Activated naive CD4-positive, alpha-beta T cell treated with anti-CD3 and anti-CD28 coated beads, Interleukin-2, amount 10 ng/mL, durations not matched to agents 7 days and 5 days (primary cell): ENCODE measurements at regions not wholly inside any gene's neighbourhood (a gene's known extent, or its start where the extent isn't known, plus 50 kb on each side); places are given as distances from the start of the nearest gene placed in this dataset.

Experiments used
- CTCF ChIA-PET: fragments of 350-600 bp; sonication (Branson Sonifier 250); formaldehyde crosslinking; loops from one replicate; lab custom pipeline; 2021; ENCODE audit warnings: antibody characterized with exemption; lab: Charles Lee
- DNase-seq: peaks from one replicate; pipeline ENCODE4 v3.0.0-alpha.2; 2020
- H3K27ac Mint-ChIP-seq: one replicate; pipeline ENCODE4 v1.8.0; 2021; ENCODE audit warnings: mild to moderate bottlenecking, moderate library complexity, mixed read lengths
- H3K27me3 Mint-ChIP-seq: one replicate; pipeline ENCODE4 v1.8.0; 2021; ENCODE audit warnings: mild to moderate bottlenecking, mixed read lengths
- H3K36me3 Mint-ChIP-seq: one replicate; pipeline ENCODE4 v1.8.0; 2021; ENCODE audit warnings: mixed read lengths
- H3K4me1 Mint-ChIP-seq: one replicate; pipeline ENCODE4 v1.8.0; 2021; ENCODE audit warnings: mixed read lengths
- H3K4me3 Mint-ChIP-seq: one replicate; pipeline ENCODE4 v1.8.0; 2021; ENCODE audit warnings: mild to moderate bottlenecking, moderate library complexity, mixed read lengths
- H3K9me3 Mint-ChIP-seq: one replicate; pipeline ENCODE4 v1.8.0; 2021; ENCODE audit warnings: mixed read lengths

DNA sequence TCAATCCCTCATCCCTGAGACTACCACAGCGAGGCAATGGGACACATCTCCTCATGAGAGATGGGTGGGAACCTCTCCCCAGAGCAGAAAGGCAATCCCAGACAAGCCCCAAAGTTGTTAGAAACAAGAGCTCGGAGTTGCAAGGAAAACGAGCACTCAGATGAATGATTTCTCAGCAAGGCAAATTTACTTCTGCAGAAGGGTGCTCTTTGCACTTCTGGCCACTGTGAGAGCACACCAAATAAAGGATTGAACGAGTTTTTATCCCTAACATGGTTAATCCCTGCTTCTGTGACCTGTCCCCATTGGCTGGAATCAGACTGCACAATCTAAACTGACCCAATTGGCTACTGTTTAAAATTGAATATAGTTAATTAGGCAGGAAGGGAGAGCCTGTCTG lies 339.1 kb upstream of the POU1F1 start:
- H3K36me3 Mint-ChIP-seq, result no peaks in the 10 kb centered on the region
- H3K4me3 Mint-ChIP-seq, result no peak overlapping the region
- no peak for DNase-seq
- peaks cover 13% of the 10 kb centered on the region for H3K9me3 Mint-ChIP-seq
- CTCF ChIA-PET, result no interaction called here
- no peaks in the 10 kb centered on the region for H3K27me3 Mint-ChIP-seq
- H3K27ac Mint-ChIP-seq, result no peak overlapping the region
- no peaks in the 10 kb centered on the region for H3K4me1 Mint-ChIP-seq

GRCh38 chr3:87614998-87615397 lies 338.6 kb upstream of the POU1F1 start:
- Mint-ChIP-seq H3K9me3 (peaks cover 13% of the 10 kb centered on the region), H3K36me3 (no peaks in the 10 kb centered on the region), H3K4me3 (no peak overlapping the region), H3K27ac (no peak overlapping the region), H3K27me3 (no peaks in the 10 kb centered on the region), H3K4me1 (no peaks in the 10 kb centered on the region)
- DNase-seq, result no peak
- CTCF ChIA-PET, result no interaction called here

DNA sequence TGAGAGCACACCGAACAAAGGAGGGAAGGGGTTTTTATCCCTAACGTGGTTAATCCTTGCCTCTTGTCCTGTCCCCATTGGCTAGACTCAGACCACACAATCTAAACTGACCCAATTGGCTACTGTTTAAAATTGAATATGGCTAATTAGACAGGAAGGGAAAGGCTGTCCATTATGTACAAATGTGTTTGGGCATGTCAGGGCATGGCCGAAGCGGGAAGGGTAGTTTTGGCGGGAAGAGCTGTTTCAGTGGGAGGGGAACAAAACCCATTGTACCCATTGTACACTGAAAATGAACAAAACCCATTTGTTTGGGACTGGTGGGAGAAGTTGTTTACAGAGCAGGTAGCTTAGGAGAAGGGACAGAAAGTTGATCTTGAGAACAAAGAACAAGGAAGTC lies 330.9 kb upstream of the POU1F1 start:
- no peaks in the 10 kb centered on the region for H3K27me3 Mint-ChIP-seq
- DNase-seq, result no peak
- no peak overlapping the region for H3K27ac Mint-ChIP-seq
- H3K36me3 Mint-ChIP-seq, result no peaks in the 10 kb centered on the region
- H3K4me1 Mint-ChIP-seq, result no peaks in the 10 kb centered on the region
- H3K4me3 Mint-ChIP-seq, result no peak overlapping the region
- CTCF ChIA-PET, result no interaction called here
- peaks cover 9% of the 10 kb centered on the region for H3K9me3 Mint-ChIP-seq

GRCh38 chr3:87595798-87596197 lies 319.4 kb upstream of the POU1F1 start:
- no peaks in the 10 kb centered on the region for H3K4me1 Mint-ChIP-seq
- no peaks in the 10 kb centered on the region for H3K36me3 Mint-ChIP-seq
- H3K27me3 Mint-ChIP-seq, result no peaks in the 10 kb centered on the region
- CTCF ChIA-PET, result no interaction called here
- no peak overlapping the region for H3K4me3 Mint-ChIP-seq
- DNase-seq, result no peak
- H3K9me3 Mint-ChIP-seq, result peaks cover 10% of the 10 kb centered on the region
- no peak overlapping the region for H3K27ac Mint-ChIP-seq

DNA sequence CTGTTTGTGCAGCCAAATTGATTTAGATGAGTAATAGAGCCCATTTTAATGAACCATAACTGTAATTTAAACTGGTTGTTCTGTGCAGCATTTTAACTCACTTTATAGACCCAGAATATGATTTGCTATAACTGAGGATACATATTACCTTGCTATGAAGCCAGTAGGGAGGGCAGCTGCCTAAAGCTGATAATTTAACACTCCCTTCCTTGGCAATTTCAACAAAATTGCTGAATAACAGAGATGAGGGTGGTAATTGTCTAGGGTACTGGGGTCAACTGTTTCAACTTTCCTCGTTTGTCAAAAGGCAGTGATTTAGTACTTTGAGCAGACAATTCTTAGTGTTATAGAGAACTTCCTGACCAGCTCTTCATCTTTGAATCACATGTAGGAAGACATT lies 304.9 kb upstream of the POU1F1 start:
- Mint-ChIP-seq H3K27me3 (no peaks in the 10 kb centered on the region), H3K4me1 (no peaks in the 10 kb centered on the region), H3K27ac (no peak overlapping the region), H3K4me3 (no peak overlapping the region), H3K36me3 (no peaks in the 10 kb centered on the region), H3K9me3 (no peaks in the 10 kb centered on the region)
- no peak for DNase-seq
- CTCF ChIA-PET, result no interaction called here

DNA sequence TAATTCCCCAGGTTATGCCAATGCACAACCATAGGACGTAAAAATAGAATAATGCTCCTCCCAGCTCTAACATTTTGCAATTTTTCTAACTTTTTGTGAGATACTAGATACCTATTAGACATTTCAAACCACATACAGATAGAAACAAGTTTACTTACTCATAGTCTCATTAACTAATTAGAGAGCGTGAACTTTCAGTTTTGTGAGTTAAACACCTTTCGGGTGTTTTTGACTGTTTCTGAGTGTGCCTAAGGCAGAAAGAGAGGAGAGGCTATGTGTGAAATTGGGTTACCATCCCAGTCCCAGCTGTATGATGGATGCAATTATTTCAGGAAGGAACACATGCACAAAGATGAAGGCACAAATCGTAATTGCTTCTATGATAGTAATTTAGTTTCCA lies 300.4 kb upstream of the POU1F1 start:
- Mint-ChIP-seq H3K9me3 (no peaks in the 10 kb centered on the region), H3K36me3 (no peaks in the 10 kb centered on the region), H3K4me3 (no peak overlapping the region), H3K4me1 (no peaks in the 10 kb centered on the region), H3K27ac (no peak overlapping the region), H3K27me3 (no peaks in the 10 kb centered on the region)
- DNase-seq, result no peak
- CTCF ChIA-PET, result no interaction called here

DNA sequence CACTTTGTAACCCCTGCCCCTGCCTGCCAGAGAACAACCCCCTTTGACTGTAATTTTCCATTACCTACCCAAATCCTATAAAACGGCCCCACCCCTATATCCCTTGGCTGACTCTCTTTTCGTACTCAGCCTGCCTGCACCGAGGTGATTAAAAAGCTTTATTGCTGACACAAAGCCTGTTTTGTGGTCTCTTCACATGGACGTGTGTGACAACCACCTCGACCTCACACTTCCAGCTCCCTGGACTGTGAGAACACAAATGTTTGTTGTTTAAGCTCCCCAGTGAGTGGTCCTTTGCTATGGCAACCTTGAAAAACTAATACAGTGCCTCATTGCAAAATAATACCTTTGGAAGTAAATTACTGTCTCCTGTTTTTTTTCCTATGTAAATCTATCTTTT lies 299.2 kb upstream of the POU1F1 start:
- CTCF ChIA-PET, result no interaction called here
- H3K9me3 Mint-ChIP-seq, result no peaks in the 10 kb centered on the region
- H3K27me3 Mint-ChIP-seq, result no peaks in the 10 kb centered on the region

DNA sequence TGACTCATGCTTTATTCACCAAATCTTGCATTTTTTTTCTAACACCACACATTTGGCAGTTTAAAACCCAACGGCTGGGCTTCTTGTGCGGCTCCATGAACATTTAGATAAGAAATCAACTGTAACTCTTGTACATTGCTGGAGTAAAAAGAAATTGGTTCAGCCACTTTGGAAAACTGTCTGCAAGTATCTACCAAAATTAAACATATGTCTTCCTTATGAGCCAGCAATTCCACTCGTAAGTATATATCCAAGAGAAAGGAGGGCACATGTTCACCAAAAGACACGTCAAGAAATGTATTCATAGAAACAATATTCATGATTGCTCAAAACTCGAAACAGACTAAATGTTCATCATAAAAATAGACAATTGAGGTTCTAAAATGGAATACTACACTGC lies 291.9 kb upstream of the POU1F1 start:
- no peaks in the 10 kb centered on the region for H3K4me1 Mint-ChIP-seq
- CTCF ChIA-PET, result no interaction called here
- no peak overlapping the region for H3K27ac Mint-ChIP-seq
- no peak for DNase-seq
- no peak overlapping the region for H3K4me3 Mint-ChIP-seq
- no peaks in the 10 kb centered on the region for H3K27me3 Mint-ChIP-seq
- no peaks in the 10 kb centered on the region for H3K9me3 Mint-ChIP-seq
- H3K36me3 Mint-ChIP-seq, result no peaks in the 10 kb centered on the region

More for the DNA sequence above, 299.2 kb upstream of the POU1F1 start:
- Mint-ChIP-seq H3K36me3 (no peaks in the 10 kb centered on the region), H3K4me1 (no peaks in the 10 kb centered on the region), H3K4me3 (no peak overlapping the region), H3K27ac (no peak overlapping the region)
- DNase-seq, result no peak

DNA sequence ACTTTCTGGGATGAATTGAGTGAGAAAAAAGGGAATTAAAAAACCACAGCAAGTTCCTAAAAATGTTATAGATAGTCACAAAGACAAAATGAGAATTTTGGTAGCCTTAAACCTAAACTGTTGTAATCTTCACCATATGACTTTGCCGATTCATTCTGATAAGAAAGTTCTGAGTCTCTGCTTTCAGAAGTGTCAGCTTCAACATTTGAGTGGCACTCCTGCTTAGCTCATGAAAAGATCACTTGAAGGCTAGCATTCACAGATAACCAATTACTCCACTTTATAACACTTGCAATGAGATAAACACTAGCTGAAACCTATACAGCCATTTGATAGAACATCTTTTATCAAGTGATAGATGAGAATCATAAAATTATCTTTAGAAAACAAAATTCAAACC lies 288.1 kb upstream of the POU1F1 start:
- Mint-ChIP-seq H3K4me1 (no peaks in the 10 kb centered on the region), H3K4me3 (no peak overlapping the region), H3K27me3 (no peaks in the 10 kb centered on the region), H3K36me3 (no peaks in the 10 kb centered on the region), H3K9me3 (no peaks in the 10 kb centered on the region), H3K27ac (no peak overlapping the region)
- DNase-seq, result no peak
- CTCF ChIA-PET, result no interaction called here

DNA sequence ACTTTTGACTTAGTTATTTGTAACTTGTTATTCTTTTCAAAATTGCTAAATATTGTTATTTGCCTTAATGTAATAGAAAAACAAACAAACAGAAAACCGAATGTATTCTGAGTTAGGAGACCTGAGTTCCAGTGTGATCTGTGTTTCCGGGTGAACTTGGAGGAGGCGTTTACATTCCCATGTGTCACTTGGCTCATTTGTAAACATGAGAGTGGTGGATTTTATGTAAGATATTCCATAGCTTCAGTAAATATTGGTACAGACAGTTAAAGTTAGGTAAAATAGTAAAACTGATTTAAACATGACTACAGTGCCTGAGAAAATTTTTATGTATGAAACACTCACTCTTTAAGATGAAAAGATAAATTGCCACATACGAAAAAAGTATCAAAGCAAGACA lies 287.3 kb upstream of the POU1F1 start:
- H3K4me3 Mint-ChIP-seq, result no peak overlapping the region
- no peaks in the 10 kb centered on the region for H3K36me3 Mint-ChIP-seq
- no peak for DNase-seq
- no peaks in the 10 kb centered on the region for H3K9me3 Mint-ChIP-seq
- H3K4me1 Mint-ChIP-seq, result no peaks in the 10 kb centered on the region
- H3K27me3 Mint-ChIP-seq, result no peaks in the 10 kb centered on the region
- CTCF ChIA-PET, result no interaction called here
- no peak overlapping the region for H3K27ac Mint-ChIP-seq

GRCh38 chr3:87558492-87558891 lies 282.1 kb upstream of the POU1F1 start:
- DNase-seq, result no peak
- no peaks in the 10 kb centered on the region for H3K36me3 Mint-ChIP-seq
- CTCF ChIA-PET, result no interaction called here
- H3K4me1 Mint-ChIP-seq, result no peaks in the 10 kb centered on the region
- no peaks in the 10 kb centered on the region for H3K9me3 Mint-ChIP-seq
- no peaks in the 10 kb centered on the region for H3K27me3 Mint-ChIP-seq
- H3K27ac Mint-ChIP-seq, result no peak overlapping the region
- H3K4me3 Mint-ChIP-seq, result no peak overlapping the region

- Mint-ChIP-seq H3K4me3 (no peak overlapping the region), H3K36me3 (no peaks in the 10 kb centered on the region)
- CTCF ChIA-PET, result no interaction called here
Measured at GRCh38 chr3:87555290-87555689, 278.9 kb upstream of the POU1F1 start.

DNA sequence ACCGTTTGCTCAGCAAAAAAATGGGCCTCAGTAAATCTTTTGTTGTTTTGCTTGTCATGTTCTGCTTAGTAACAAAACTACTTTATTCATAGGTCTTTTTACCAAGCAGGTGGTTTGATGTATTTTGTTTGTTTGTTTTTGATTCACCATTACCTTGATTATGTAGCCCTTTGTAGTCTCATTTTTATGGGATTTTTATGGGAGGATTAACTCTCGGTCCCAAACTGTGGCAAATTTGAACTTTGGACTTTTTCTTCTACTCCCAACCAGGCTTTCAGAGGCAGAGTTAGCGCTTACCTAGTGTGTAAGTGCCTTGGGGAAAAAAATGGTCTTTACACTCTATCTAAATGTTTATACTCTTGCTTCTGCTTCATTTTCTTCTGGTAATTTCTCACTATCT lies 276.7 kb upstream of the POU1F1 start:
- H3K9me3 Mint-ChIP-seq, result no peaks in the 10 kb centered on the region
- CTCF ChIA-PET, result no interaction called here
- H3K4me1 Mint-ChIP-seq, result no peaks in the 10 kb centered on the region
- no peak overlapping the region for H3K4me3 Mint-ChIP-seq
- no peaks in the 10 kb centered on the region for H3K27me3 Mint-ChIP-seq
- H3K36me3 Mint-ChIP-seq, result no peaks in the 10 kb centered on the region
- no peak for DNase-seq
- no peak overlapping the region for H3K27ac Mint-ChIP-seq

More at GRCh38 chr3:87555290-87555689, 278.9 kb upstream of the POU1F1 start:
- Mint-ChIP-seq H3K27me3 (no peaks in the 10 kb centered on the region), H3K4me1 (no peaks in the 10 kb centered on the region), H3K9me3 (no peaks in the 10 kb centered on the region), H3K27ac (no peak overlapping the region)
- DNase-seq, result no peak

DNA sequence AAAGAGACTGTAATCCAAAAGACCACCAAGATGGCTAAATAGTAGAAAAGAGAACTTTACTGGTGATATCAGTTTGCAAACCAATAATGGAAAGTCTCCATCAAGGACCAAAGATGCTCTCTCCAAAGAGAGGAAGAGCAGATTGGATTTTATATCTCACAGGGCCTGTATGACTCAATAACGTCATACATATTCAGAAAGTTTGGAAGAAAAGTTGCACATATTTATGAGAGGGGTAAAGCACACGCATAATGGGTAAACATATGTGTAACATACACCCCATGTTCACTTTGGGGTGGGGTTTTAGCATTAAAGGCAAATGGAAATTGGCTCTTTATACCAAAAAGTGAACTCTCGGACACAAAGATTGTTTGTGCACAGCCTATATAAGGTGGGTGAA lies 274.5 kb upstream of the POU1F1 start:
- H3K27ac Mint-ChIP-seq, result no peak overlapping the region
- no peak overlapping the region for H3K4me3 Mint-ChIP-seq
- CTCF ChIA-PET, result no interaction called here
- no peaks in the 10 kb centered on the region for H3K4me1 Mint-ChIP-seq
- no peak for DNase-seq
- no peaks in the 10 kb centered on the region for H3K36me3 Mint-ChIP-seq
- H3K9me3 Mint-ChIP-seq, result no peaks in the 10 kb centered on the region
- H3K27me3 Mint-ChIP-seq, result no peaks in the 10 kb centered on the region

- Mint-ChIP-seq H3K36me3 (no peaks in the 10 kb centered on the region), H3K27me3 (no peaks in the 10 kb centered on the region), H3K4me3 (no peak overlapping the region), H3K4me1 (no peaks in the 10 kb centered on the region), H3K9me3 (no peaks in the 10 kb centered on the region), H3K27ac (no peak overlapping the region)
- DNase-seq, result no peak
- CTCF ChIA-PET, result no interaction called here
Measured at GRCh38 chr3:87549208-87549607, 272.8 kb upstream of the POU1F1 start.

DNA sequence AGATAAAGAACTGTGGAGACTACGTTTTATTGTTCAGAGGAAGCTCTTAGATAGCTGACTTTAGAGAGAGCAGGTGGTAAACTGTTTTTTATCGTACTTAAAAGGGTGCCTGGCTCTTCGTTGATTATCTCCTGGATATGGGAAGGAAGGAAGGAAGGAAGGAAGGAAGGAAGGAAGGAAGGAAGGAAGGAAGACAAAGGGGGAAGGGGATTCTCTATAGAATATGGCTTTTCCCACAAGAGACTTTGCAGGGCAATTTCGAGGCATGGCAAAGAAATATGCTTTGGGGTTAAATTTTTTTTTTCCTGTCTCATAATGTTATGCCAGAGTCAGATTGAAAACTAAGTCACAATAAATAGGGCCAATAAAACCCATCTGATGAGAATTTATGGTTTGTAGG lies 271.9 kb upstream of the POU1F1 start:
- no peak overlapping the region for H3K4me3 Mint-ChIP-seq
- H3K36me3 Mint-ChIP-seq, result no peaks in the 10 kb centered on the region
- H3K9me3 Mint-ChIP-seq, result no peaks in the 10 kb centered on the region
- H3K27me3 Mint-ChIP-seq, result no peaks in the 10 kb centered on the region
- H3K4me1 Mint-ChIP-seq, result no peaks in the 10 kb centered on the region
- DNase-seq, result no peak
- H3K27ac Mint-ChIP-seq, result no peak overlapping the region
- CTCF ChIA-PET, result no interaction called here
